Glutamatergic neuron (in vitro differentiated cells): ENCODE measurements at regions not wholly inside any gene's neighbourhood (a gene's known extent, or its start where the extent isn't known, plus 50 kb on each side); places are given as distances from the start of the nearest gene placed in this dataset.
A peak's percentile ranks its signal among the peaks of the same experiment; 100 is the strongest.

Source experiments
- DNase-seq: peaks from one replicate; pipeline ENCODE4 v3.0.0; 2022
- H3K27ac Mint-ChIP-seq: one replicate; pipeline ENCODE4 v1.8.0; 2020; ENCODE audit warnings: mild to moderate bottlenecking, mixed read lengths, inconsistent platforms; ENCODE audit not compliant: unreplicated experiment
- H3K27me3 Mint-ChIP-seq: one replicate; pipeline ENCODE4 v1.8.0; 2020; ENCODE audit warnings: mild to moderate bottlenecking, moderate library complexity, mixed read lengths, inconsistent platforms; ENCODE audit not compliant: unreplicated experiment
- H3K36me3 Mint-ChIP-seq: one replicate; pipeline ENCODE4 v1.8.0; 2020; ENCODE audit warnings: mild to moderate bottlenecking, mixed read lengths, inconsistent platforms; ENCODE audit not compliant: unreplicated experiment
- H3K4me1 Mint-ChIP-seq: one replicate; pipeline ENCODE4 v1.8.0; 2020; ENCODE audit warnings: mild to moderate bottlenecking, low read depth, mixed read lengths, inconsistent platforms; ENCODE audit not compliant: unreplicated experiment
- H3K4me3 Mint-ChIP-seq: one replicate; pipeline ENCODE4 v1.8.0; 2020; ENCODE audit warnings: mild to moderate bottlenecking, mixed read lengths, inconsistent platforms; ENCODE audit not compliant: unreplicated experiment
- H3K9me3 Mint-ChIP-seq: one replicate; pipeline ENCODE4 v1.8.0; 2020; ENCODE audit warnings: mild to moderate bottlenecking, moderate library complexity, mixed read lengths, inconsistent platforms; ENCODE audit not compliant: unreplicated experiment
- TF ChIP-seq, protein P1 (sequence below): fragments of 200-600 bp; sonication (generic); IDR thresholded peaks from one replicate; pipeline ENCODE4 v1.5.0; 2021; ENCODE audit not compliant: partially characterized antibody, unreplicated experiment

- no peaks in the 10 kb centered on the region for H3K27me3 Mint-ChIP-seq
- H3K36me3 Mint-ChIP-seq, result no peaks in the 10 kb centered on the region
- no peak overlapping the region for H3K4me3 Mint-ChIP-seq
- TF ChIP-seq, protein P1, sequence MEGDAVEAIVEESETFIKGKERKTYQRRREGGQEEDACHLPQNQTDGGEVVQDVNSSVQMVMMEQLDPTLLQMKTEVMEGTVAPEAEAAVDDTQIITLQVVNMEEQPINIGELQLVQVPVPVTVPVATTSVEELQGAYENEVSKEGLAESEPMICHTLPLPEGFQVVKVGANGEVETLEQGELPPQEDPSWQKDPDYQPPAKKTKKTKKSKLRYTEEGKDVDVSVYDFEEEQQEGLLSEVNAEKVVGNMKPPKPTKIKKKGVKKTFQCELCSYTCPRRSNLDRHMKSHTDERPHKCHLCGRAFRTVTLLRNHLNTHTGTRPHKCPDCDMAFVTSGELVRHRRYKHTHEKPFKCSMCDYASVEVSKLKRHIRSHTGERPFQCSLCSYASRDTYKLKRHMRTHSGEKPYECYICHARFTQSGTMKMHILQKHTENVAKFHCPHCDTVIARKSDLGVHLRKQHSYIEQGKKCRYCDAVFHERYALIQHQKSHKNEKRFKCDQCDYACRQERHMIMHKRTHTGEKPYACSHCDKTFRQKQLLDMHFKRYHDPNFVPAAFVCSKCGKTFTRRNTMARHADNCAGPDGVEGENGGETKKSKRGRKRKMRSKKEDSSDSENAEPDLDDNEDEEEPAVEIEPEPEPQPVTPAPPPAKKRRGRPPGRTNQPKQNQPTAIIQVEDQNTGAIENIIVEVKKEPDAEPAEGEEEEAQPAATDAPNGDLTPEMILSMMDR, result no peak
- H3K9me3 Mint-ChIP-seq, result no peaks in the 10 kb centered on the region
- H3K27ac Mint-ChIP-seq, result no peak overlapping the region
- DNase-seq, result no peak
- H3K4me1 Mint-ChIP-seq, result peaks cover 14% of the 10 kb centered on the region
These were observed 79.5 kb upstream of the ATXN1 start for GRCh38 chr6:16840725-16841124.

- H3K27me3 Mint-ChIP-seq, result no peaks in the 10 kb centered on the region
- peaks cover 14% of the 10 kb centered on the region for H3K4me1 Mint-ChIP-seq
- H3K36me3 Mint-ChIP-seq, result no peaks in the 10 kb centered on the region
- H3K27ac Mint-ChIP-seq, result no peak overlapping the region
- TF ChIP-seq, protein P1, result no peak
- no peak overlapping the region for H3K4me3 Mint-ChIP-seq
- H3K9me3 Mint-ChIP-seq, result no peaks in the 10 kb centered on the region
- DNase-seq, result no peak
These were observed 79.0 kb upstream of the ATXN1 start for GRCh38 chr6:16840291-16840690.

DNA sequence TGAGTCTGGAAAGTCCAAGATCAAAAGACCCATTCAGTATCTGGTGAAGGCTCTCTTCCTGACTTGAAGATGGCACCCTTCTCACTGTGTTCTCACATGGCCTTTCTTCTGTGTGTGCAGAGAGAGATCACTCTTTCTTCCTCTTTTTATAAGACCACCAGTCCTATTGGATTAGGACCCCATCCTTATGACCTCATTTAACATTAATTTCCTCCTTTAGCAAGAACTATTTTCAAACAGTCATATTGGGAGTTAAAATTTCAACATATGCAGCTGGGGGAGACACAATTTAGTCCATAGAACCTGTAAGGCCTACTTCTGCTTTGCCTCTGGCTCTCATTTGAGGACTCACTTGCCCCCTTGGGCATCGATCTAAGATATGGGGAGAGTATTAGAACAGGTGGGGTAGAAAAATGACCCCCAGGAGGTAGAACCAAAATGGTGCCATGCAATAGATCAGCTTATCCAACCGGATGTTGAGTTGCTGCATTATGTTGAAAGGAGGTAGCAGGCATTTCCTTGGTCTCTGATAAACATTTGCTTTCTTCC, 78.4 kb upstream of the ATXN1 start:
- no peaks in the 10 kb centered on the region for H3K36me3 Mint-ChIP-seq
- H3K27me3 Mint-ChIP-seq, result no peaks in the 10 kb centered on the region
- peaks cover 14% of the 10 kb centered on the region for H3K4me1 Mint-ChIP-seq
- TF ChIP-seq, protein P1, result no peak
- no peak overlapping the region for H3K27ac Mint-ChIP-seq
- H3K4me3 Mint-ChIP-seq, result no peak overlapping the region
- no peak for DNase-seq
- no peaks in the 10 kb centered on the region for H3K9me3 Mint-ChIP-seq

GRCh38 chr6:16837217-16837972, 76.1 kb upstream of the ATXN1 start:
- H3K27ac Mint-ChIP-seq, result peak overlapping the region; percentile 82
- no peak overlapping the region for H3K4me3 Mint-ChIP-seq
- no peaks in the 10 kb centered on the region for H3K36me3 Mint-ChIP-seq
- TF ChIP-seq, protein P1, result no peak
- no peaks in the 10 kb centered on the region for H3K27me3 Mint-ChIP-seq
- DNase-seq, result no peak
- no peaks in the 10 kb centered on the region for H3K9me3 Mint-ChIP-seq
- peaks cover 11% of the 10 kb centered on the region for H3K4me1 Mint-ChIP-seq
